Mesenchymal stem cell (in vitro differentiated cells and primary cell): ENCODE measurements at regions not wholly inside any gene's neighbourhood (a gene's known extent, or its start where the extent isn't known, plus 50 kb on each side); places are given as distances from the start of the nearest gene placed in this dataset.

Source experiments
- DNase-seq: peaks from one replicate; pipeline ENCODE4 v3.0.0-alpha.2; 2013
- H2AFZ ChIP-seq: one replicate; pipeline ENCODE4 v1.6.1; 2013; ENCODE audit warnings: low read depth, mild to moderate bottlenecking, control low read depth, inconsistent platforms, low read length, moderate library complexity
- H2AK5ac ChIP-seq: 2 replicates; pipeline ENCODE4 v1.6.1; 2013; ENCODE audit warnings: low read length, moderate library complexity, mild to moderate bottlenecking, inconsistent platforms; ENCODE audit not compliant: severe bottlenecking
- H2BK120ac ChIP-seq: one replicate; pipeline ENCODE4 v1.6.1; 2013; ENCODE audit warnings: low read depth, mild to moderate bottlenecking, inconsistent platforms, low read length, moderate library complexity
- H2BK12ac ChIP-seq, 2 experiments: one replicate each; pipeline ENCODE4 v1.6.1; 2013; ENCODE audit warnings: inconsistent platforms in 2 of 2, low read length in 2 of 2, mild to moderate bottlenecking in 2 of 2, moderate library complexity in 2 of 2, control low read depth in 1 of 2
- H2BK15ac ChIP-seq: one replicate; pipeline ENCODE4 v1.6.1; 2013; ENCODE audit warnings: mild to moderate bottlenecking, low read depth, inconsistent platforms; ENCODE audit not compliant: poor library complexity, severe bottlenecking
- H2BK5ac ChIP-seq: 2 replicates; pipeline ENCODE4 v1.6.1; 2013; ENCODE audit warnings: low read depth, mild to moderate bottlenecking, low read length, control low read depth, inconsistent platforms; ENCODE audit not compliant: poor library complexity, severe bottlenecking
- H3K14ac ChIP-seq, 2 experiments: one replicate each; pipeline ENCODE4 v1.6.1; 2013; ENCODE audit warnings: inconsistent platforms in 2 of 2, low read length in 2 of 2, control low read depth in 1 of 2, mild to moderate bottlenecking in 1 of 2, moderate library complexity in 1 of 2
- H3K18ac ChIP-seq, 2 experiments: one replicate each; pipeline ENCODE4 v1.6.1; 2013; ENCODE audit warnings: inconsistent platforms in 2 of 2, low read length in 2 of 2, control low read depth in 1 of 2, low read depth in 1 of 2, mild to moderate bottlenecking in 1 of 2
- H3K23ac ChIP-seq, 2 experiments: one replicate each; pipeline ENCODE4 v1.6.1; 2013; ENCODE audit warnings: inconsistent platforms in 2 of 2, low read length in 2 of 2, mild to moderate bottlenecking in 2 of 2, moderate library complexity in 2 of 2, control low read depth in 1 of 2
- H3K27ac ChIP-seq: 2 replicates; pipeline ENCODE4 v1.5.1; 2013; ENCODE audit warnings: mild to moderate bottlenecking, moderate library complexity, low read length, control low read depth, inconsistent platforms; ENCODE audit not compliant: poor library complexity, severe bottlenecking
- H3K27me3 ChIP-seq, 2 experiments: 2 replicates each; pipeline versions ENCODE4 v1.6.1 to v1.7.0; 2013; ENCODE audit warnings: low read length in 2 of 2, mild to moderate bottlenecking in 2 of 2, moderate library complexity in 2 of 2, control low read depth in 1 of 2, inconsistent platforms in 1 of 2; ENCODE audit not compliant: control insufficient read depth in 1 of 2, insufficient read depth in 1 of 2
- H3K36me3 ChIP-seq, 2 experiments: 2 replicates each; pipeline versions ENCODE4 v1.6.1 to v1.7.0; 2013; ENCODE audit warnings: low read length in 2 of 2, control low read depth in 1 of 2, inconsistent platforms in 1 of 2, low read depth in 1 of 2, mild to moderate bottlenecking in 1 of 2; ENCODE audit not compliant: insufficient read depth in 2 of 2, control insufficient read depth in 1 of 2
- H3K4ac ChIP-seq, 2 experiments: one replicate each; pipeline ENCODE4 v1.6.1; 2013; ENCODE audit warnings: inconsistent platforms in 2 of 2, low read length in 2 of 2, mild to moderate bottlenecking in 2 of 2, moderate library complexity in 2 of 2, control low read depth in 1 of 2, low read depth in 1 of 2
- H3K4me1 ChIP-seq: 2 replicates; pipeline ENCODE4 v1.6.1; 2013; ENCODE audit warnings: low read depth, low read length, control low read depth; ENCODE audit not compliant: control insufficient read depth, insufficient read depth
- H3K4me2 ChIP-seq: 2 replicates; pipeline ENCODE4 v1.6.1; 2013; ENCODE audit warnings: low read length, mild to moderate bottlenecking, inconsistent platforms; ENCODE audit not compliant: poor library complexity, severe bottlenecking
- H3K4me3 ChIP-seq, 2 experiments: 2 replicates each; pipeline versions ENCODE4 v1.5.1 to v1.7.0; 2013; ENCODE audit warnings: low read length in 2 of 2, mild to moderate bottlenecking in 2 of 2, control low read depth in 1 of 2, low read depth in 1 of 2; ENCODE audit not compliant: insufficient read depth in 1 of 2
- H3K79me1 ChIP-seq: replicated peaks from 2 replicates; pipeline ENCODE4 v1.6.1; 2013; ENCODE audit warnings: mild to moderate bottlenecking, control low read depth, low read length, inconsistent platforms; ENCODE audit not compliant: poor library complexity, severe bottlenecking
- H3K9ac ChIP-seq: 2 replicates; pipeline ENCODE4 v1.7.0; 2013; ENCODE audit warnings: mild to moderate bottlenecking, low read length, moderate library complexity
- H3K9me3 ChIP-seq: 2 replicates; pipeline ENCODE4 v1.7.0; 2013; ENCODE audit warnings: mild to moderate bottlenecking, low read length; ENCODE audit not compliant: control insufficient read depth
- H4K8ac ChIP-seq: one replicate; pipeline ENCODE4 v1.6.1; 2013; ENCODE audit warnings: inconsistent platforms, mild to moderate bottlenecking, low read length, moderate library complexity
- H4K91ac ChIP-seq: one replicate; pipeline ENCODE4 v1.6.1; 2013; ENCODE audit warnings: mild to moderate bottlenecking, low read length, inconsistent platforms
- WGBS: methylation state at CpG from one replicate; pipeline ENCODE4 v1.1.7; 2013; ENCODE audit warnings: mixed read lengths; 5-methylcytosine and 5-hydroxymethylcytosine counted together

DNA sequence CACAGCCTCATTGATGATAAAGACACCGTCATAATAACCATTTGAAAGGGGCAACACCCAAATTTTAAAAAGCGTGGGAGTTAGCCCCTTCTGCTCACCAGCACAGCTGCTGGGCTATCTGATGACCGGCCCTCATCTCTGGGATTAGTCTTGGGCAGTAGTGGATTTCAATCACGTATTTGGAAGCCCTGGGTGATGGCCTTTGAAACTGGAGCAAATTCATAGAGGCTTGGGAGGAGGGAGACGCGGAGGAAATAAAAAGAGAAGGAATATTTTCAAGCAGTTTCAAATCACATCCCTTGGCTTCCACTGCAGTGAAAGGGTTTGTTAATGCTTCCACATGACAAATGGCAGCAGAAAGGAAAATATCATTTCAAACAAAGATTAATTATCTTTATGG is 357.8 kb downstream of the ZNF516 start:
- WGBS, result 74% methylated on average over 4 of the region's 6 CpGs
- no peak overlapping the region for H3K27ac ChIP-seq
- H2BK15ac ChIP-seq, result no peak overlapping the region
- H3K27me3 ChIP-seq, result peaks cover 0 to 4% of the 10 kb centered on the region in 2 experiments
- no peaks in the 10 kb centered on the region for H3K79me1 ChIP-seq
- H2AK5ac ChIP-seq, result no peak overlapping the region
- DNase-seq, result no peak
- H2BK120ac ChIP-seq, result no peak overlapping the region
- H2AFZ ChIP-seq, result no peak overlapping the region
- H3K4me3 ChIP-seq, result no peak overlapping the region
- no peak overlapping the region for H3K9ac ChIP-seq
- H3K36me3 ChIP-seq, result no peaks in the 10 kb centered on the region
- no peak overlapping the region for H2BK5ac ChIP-seq
- H3K4ac ChIP-seq, result no peak overlapping the region
- H3K4me1 ChIP-seq, result no peaks in the 10 kb centered on the region
- H4K8ac ChIP-seq, result no peak overlapping the region
- H3K9me3 ChIP-seq, result peaks cover 7% of the 10 kb centered on the region
- no peak overlapping the region for H2BK12ac ChIP-seq
- H3K4me2 ChIP-seq, result no peak overlapping the region
- no peak overlapping the region for H3K23ac ChIP-seq
- H4K91ac ChIP-seq, result no peak overlapping the region
- no peak overlapping the region for H3K14ac ChIP-seq
- no peak overlapping the region for H3K18ac ChIP-seq

DNA sequence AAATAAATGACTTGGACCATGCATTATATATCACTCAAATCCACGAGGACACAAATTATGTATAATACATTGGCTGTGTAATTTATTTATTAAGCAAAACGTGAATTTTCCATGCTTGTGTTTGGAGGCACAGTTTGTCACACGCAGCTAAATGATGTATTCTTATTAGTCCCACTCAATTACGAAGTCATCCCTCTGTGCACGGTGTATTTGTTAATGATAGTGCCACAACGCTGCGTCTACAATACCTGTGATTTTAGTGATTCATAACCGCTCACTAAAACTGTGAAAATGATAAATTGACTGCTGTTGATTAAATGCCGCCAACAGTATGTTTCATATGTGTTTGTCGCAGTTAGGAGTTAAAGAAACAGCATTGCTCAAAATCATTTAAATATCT is 358.3 kb downstream of the ZNF516 start:
- peaks cover 0 to 4% of the 10 kb centered on the region in 2 experiments for H3K27me3 ChIP-seq
- no peak overlapping the region for H3K27ac ChIP-seq
- H2AK5ac ChIP-seq, result no peak overlapping the region
- H3K18ac ChIP-seq, result no peak overlapping the region
- H3K9ac ChIP-seq, result no peak overlapping the region
- 89% methylated on average over 7 of the region's 10 CpGs for WGBS
- no peak overlapping the region for H2BK12ac ChIP-seq
- H4K8ac ChIP-seq, result no peak overlapping the region
- H3K4me1 ChIP-seq, result no peaks in the 10 kb centered on the region
- no peak for DNase-seq
- H3K9me3 ChIP-seq, result peaks cover 7% of the 10 kb centered on the region
- no peak overlapping the region for H3K23ac ChIP-seq
- no peak overlapping the region for H3K4me2 ChIP-seq
- H3K4ac ChIP-seq, result no peak overlapping the region
- H2BK120ac ChIP-seq, result no peak overlapping the region
- H2BK15ac ChIP-seq, result no peak overlapping the region
- no peaks in the 10 kb centered on the region for H3K36me3 ChIP-seq
- no peak overlapping the region for H2BK5ac ChIP-seq
- H4K91ac ChIP-seq, result no peak overlapping the region
- no peak overlapping the region for H3K4me3 ChIP-seq
- H2AFZ ChIP-seq, result no peak overlapping the region
- H3K14ac ChIP-seq, result no peak overlapping the region
- H3K79me1 ChIP-seq, result no peaks in the 10 kb centered on the region

DNA sequence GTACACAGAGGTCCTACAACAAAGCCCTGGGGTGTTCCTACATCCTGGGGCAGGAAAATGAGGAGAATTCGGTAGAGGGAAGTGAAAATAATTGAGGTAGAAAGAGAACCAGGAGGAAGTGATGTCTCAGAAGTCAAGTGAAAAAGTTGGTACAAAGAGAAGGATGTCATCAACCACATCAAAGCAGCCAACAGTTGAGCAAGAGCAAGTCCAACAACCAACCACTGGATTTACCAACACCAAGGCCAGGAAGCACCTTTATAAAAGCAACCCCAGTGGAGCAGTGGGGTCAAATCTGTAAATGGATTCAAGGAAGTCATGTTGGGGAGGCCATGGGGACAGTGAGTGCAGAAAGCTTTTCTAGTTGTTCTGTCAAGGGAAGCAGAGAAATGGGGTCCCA is 360.4 kb downstream of the ZNF516 start:
- Histone ChIP-seq H3K4me3 (no peak overlapping the region), H3K9ac (no peak overlapping the region), H3K4ac (no peak overlapping the region), H3K4me2 (no peak overlapping the region), H4K8ac (no peak overlapping the region), H3K36me3 (no peaks in the 10 kb centered on the region), H3K18ac (no peak overlapping the region), H3K27me3 (no peaks in the 10 kb centered on the region), H2BK5ac (no peak overlapping the region), H4K91ac (no peak overlapping the region), H2AK5ac (no peak overlapping the region), H3K4me1 (no peaks in the 10 kb centered on the region), H2BK15ac (no peak overlapping the region), H3K23ac (no peak overlapping the region), H2BK12ac (no peak overlapping the region), H3K9me3 (peaks cover 3% of the 10 kb centered on the region), H2AFZ (no peak overlapping the region), H3K27ac (no peak overlapping the region), H3K14ac (no peak overlapping the region), H2BK120ac (no peak overlapping the region), H3K79me1 (no peaks in the 10 kb centered on the region)
- DNase-seq, result no peak
- 50% methylated on average over 1 of the region's 1 CpG for WGBS

DNA sequence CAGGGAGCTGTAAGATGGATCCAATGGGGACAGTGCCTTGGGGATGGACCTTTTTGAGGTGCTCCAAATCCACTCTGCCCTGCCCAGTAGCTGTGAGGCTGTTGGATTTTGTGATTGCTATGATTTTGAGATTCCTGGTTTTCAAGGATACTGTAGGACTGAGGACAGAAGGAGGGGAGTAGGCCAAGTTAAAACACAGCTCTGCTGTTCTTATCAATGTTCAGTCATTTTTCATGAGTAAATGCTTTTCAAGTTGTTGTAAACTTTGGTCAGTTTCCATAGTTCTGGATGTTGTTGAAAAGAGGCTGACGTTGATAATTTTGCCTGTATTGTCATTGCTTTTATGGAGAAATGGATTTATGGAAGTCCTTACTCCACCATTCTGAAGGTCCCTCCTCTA is 361.2 kb downstream of the ZNF516 start:
- no peak for DNase-seq

More for the DNA sequence above, 361.2 kb downstream of the ZNF516 start:
- H3K79me1 ChIP-seq, result no peaks in the 10 kb centered on the region
- H3K18ac ChIP-seq, result no peak overlapping the region
- no peak overlapping the region for H2BK5ac ChIP-seq
- H2BK12ac ChIP-seq, result no peak overlapping the region
- no peaks in the 10 kb centered on the region for H3K36me3 ChIP-seq
- peaks cover 3% of the 10 kb centered on the region for H3K9me3 ChIP-seq
- no peak overlapping the region for H3K14ac ChIP-seq
- no peak overlapping the region for H2BK120ac ChIP-seq
- H3K27me3 ChIP-seq, result no peaks in the 10 kb centered on the region
- H3K4me3 ChIP-seq, result no peak overlapping the region
- no peaks in the 10 kb centered on the region for H3K4me1 ChIP-seq
- H2AK5ac ChIP-seq, result no peak overlapping the region
- no peak overlapping the region for H3K9ac ChIP-seq
- H4K91ac ChIP-seq, result no peak overlapping the region
- no peak overlapping the region for H3K27ac ChIP-seq
- WGBS, result 67% methylated on average over 1 of the region's 1 CpG
- H2BK15ac ChIP-seq, result no peak overlapping the region
- H3K4me2 ChIP-seq, result no peak overlapping the region
- no peak overlapping the region for H3K4ac ChIP-seq
- H2AFZ ChIP-seq, result no peak overlapping the region
- no peak overlapping the region for H4K8ac ChIP-seq
- H3K23ac ChIP-seq, result no peak overlapping the region
